KMS-11 (cell line): ENCODE measurements at regions not wholly inside any gene's neighbourhood (a gene's known extent, or its start where the extent isn't known, plus 50 kb on each side); places are given as distances from the start of the nearest gene placed in this dataset.

Source experiments
- H2AFZ ChIP-seq: fragments of 200-600 bp; sonication (generic); 2 replicates; pipeline ENCODE4 v1.6.1; 2016; ENCODE audit warnings: antibody characterized with exemption, mixed run types, low read depth
- H3K27ac ChIP-seq: fragments of 200-600 bp; sonication (generic); 2 replicates; pipeline ENCODE4 v1.6.1; 2016; ENCODE audit warnings: mild to moderate bottlenecking, mixed run types
- H3K27me3 ChIP-seq: fragments of 200-600 bp; sonication (generic); 2 replicates; pipeline ENCODE4 v1.6.1; 2017; ENCODE audit warnings: mild to moderate bottlenecking, low read depth, mixed run types, moderate library complexity; ENCODE audit not compliant: insufficient read depth
- H3K36me3 ChIP-seq: fragments of 200-600 bp; sonication (generic); 2 replicates; pipeline ENCODE4 v1.6.1; 2017; ENCODE audit warnings: mild to moderate bottlenecking, mixed run types; ENCODE audit not compliant: insufficient read depth
- H3K4me1 ChIP-seq: fragments of 200-600 bp; sonication (generic); 2 replicates; pipeline ENCODE4 v1.6.1; 2016; ENCODE audit warnings: mild to moderate bottlenecking, low read depth, mixed run types; ENCODE audit not compliant: poor library complexity, severe bottlenecking
- H3K4me2 ChIP-seq: fragments of 200-600 bp; sonication (generic); 2 replicates; pipeline ENCODE4 v1.7.0; 2016; ENCODE audit warnings: mild to moderate bottlenecking, mixed run types
- H3K4me3 ChIP-seq: fragments of 200-600 bp; sonication (generic); IDR thresholded peaks from 2 replicates; pipeline ENCODE4 v1.6.1; 2017; ENCODE audit warnings: low read depth, low read length, mixed read lengths; ENCODE audit not compliant: insufficient read depth
- H3K79me2 ChIP-seq: fragments of 200-600 bp; sonication (generic); 2 replicates; pipeline ENCODE4 v1.6.1; 2016; ENCODE audit warnings: low read depth, mixed run types; ENCODE audit not compliant: insufficient read depth
- H3K9ac ChIP-seq: fragments of 200-600 bp; sonication (generic); 2 replicates; pipeline ENCODE4 v1.6.1; 2016; ENCODE audit warnings: mild to moderate bottlenecking, mixed run types
- H4K20me1 ChIP-seq: fragments of 200-600 bp; sonication (generic); 2 replicates; pipeline ENCODE4 v1.6.1; 2016; ENCODE audit warnings: mild to moderate bottlenecking, mixed run types; ENCODE audit not compliant: insufficient read depth
- CTCF ChIP-seq: fragments of 200-600 bp; sonication (generic); conservative IDR thresholded peaks from 2 replicates; pipeline ENCODE4 v1.6.1; 2017; ENCODE audit warnings: low read depth, mild to moderate bottlenecking, antibody characterized with exemption, low read length, moderate library complexity, mixed read lengths

GRCh38 chr13:110012102-110012739 is 225.8 kb upstream of the IRS2 start:
- Histone ChIP-seq H3K36me3 (no peaks in the 10 kb centered on the region), H3K4me3 (no peak overlapping the region), H3K27ac (no peak overlapping the region), H3K79me2 (no peaks in the 10 kb centered on the region), H3K9ac (no peak overlapping the region), H3K4me1 (no peaks in the 10 kb centered on the region), H3K4me2 (no peak overlapping the region), H2AFZ (no peak overlapping the region), H4K20me1 (no peaks in the 10 kb centered on the region), H3K27me3 (no peaks in the 10 kb centered on the region)
- no peak for TF ChIP-seq CTCF

GRCh38 chr13:110010404-110011138 is 224.2 kb upstream of the IRS2 start:
- no peak overlapping the region for H3K9ac ChIP-seq
- H3K4me2 ChIP-seq = no peak overlapping the region
- H3K27ac ChIP-seq = no peak overlapping the region
- H4K20me1 ChIP-seq = no peaks in the 10 kb centered on the region
- no peaks in the 10 kb centered on the region for H3K27me3 ChIP-seq
- no peak overlapping the region for H2AFZ ChIP-seq
- H3K4me1 ChIP-seq = no peaks in the 10 kb centered on the region
- H3K36me3 ChIP-seq = no peaks in the 10 kb centered on the region
- H3K4me3 ChIP-seq = no peak overlapping the region
- no peaks in the 10 kb centered on the region for H3K79me2 ChIP-seq
- TF ChIP-seq CTCF = no peak

GRCh38 chr13:110008816-110009215 is 222.4 kb upstream of the IRS2 start:
- TF ChIP-seq CTCF = no peak
- no peak overlapping the region for H3K4me3 ChIP-seq

GRCh38 chr13:110006304-110006703 is 219.9 kb upstream of the IRS2 start:
- Histone ChIP-seq H3K79me2 (no peaks in the 10 kb centered on the region), H3K27ac (no peak overlapping the region), H3K9ac (no peak overlapping the region), H3K27me3 (no peaks in the 10 kb centered on the region), H3K36me3 (no peaks in the 10 kb centered on the region), H3K4me3 (no peak overlapping the region), H3K4me1 (no peaks in the 10 kb centered on the region), H2AFZ (no peak overlapping the region), H4K20me1 (no peaks in the 10 kb centered on the region), H3K4me2 (no peak overlapping the region)
- TF ChIP-seq CTCF = no peak

More at GRCh38 chr13:110008816-110009215, 222.4 kb upstream of the IRS2 start:
- H2AFZ ChIP-seq = no peak overlapping the region
- no peaks in the 10 kb centered on the region for H4K20me1 ChIP-seq
- no peaks in the 10 kb centered on the region for H3K4me1 ChIP-seq
- H3K9ac ChIP-seq = no peak overlapping the region
- H3K27me3 ChIP-seq = no peaks in the 10 kb centered on the region
- H3K27ac ChIP-seq = no peak overlapping the region
- no peaks in the 10 kb centered on the region for H3K36me3 ChIP-seq
- H3K4me2 ChIP-seq = no peak overlapping the region
- H3K79me2 ChIP-seq = no peaks in the 10 kb centered on the region
